H54 (cell line): ENCODE measurements at regions not wholly inside any gene's neighbourhood (a gene's known extent, or its start where the extent isn't known, plus 50 kb on each side); places are given as distances from the start of the nearest gene placed in this dataset.
"Not testable (repeated sequence)": the region's sequence is repeated elsewhere in the genome, so short reads cannot be mapped to it uniquely, and the experiment has no call there.

ENCODE experiments used
- DNase-seq: peaks from one replicate; pipeline ENCODE4 v3.0.0; 2011; ENCODE audit warnings: low spot score, mixed read lengths; ENCODE audit not compliant: insufficient read length
- FAIRE-seq: peaks from 3 replicates; lab custom pipeline; 2011; peaks lifted over from hg19 to GRCh38; lab: Jason Lieb, UNC
- POLR2A ChIP-seq: IDR thresholded peaks from 2 replicates; pipeline ENCODE4 v1.6.1; 2011; ENCODE audit warnings: low read depth, mild to moderate bottlenecking, low read length

DNA sequence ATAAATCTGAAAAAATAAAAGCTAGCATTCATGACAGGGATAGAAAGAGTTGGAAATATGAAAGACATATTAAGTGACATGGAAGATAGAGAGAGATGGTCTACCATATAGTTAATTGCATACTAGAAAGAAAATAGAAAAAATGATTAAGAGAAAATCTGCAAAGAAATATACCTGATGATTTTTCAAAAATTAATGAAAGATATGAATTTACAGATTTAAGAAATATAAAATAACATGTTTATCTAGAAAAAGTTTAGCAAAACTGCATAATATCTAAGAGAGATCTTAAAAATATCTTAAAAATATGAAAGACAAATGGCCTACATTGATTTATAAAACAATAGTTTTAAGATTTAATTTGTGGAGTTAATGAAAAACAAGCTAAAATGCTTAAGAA lies 219.1 kb upstream of the RPS23 start:
- DNase-seq: no peak
- FAIRE-seq: no peak
- TF ChIP-seq POLR2A: no peak

DNA sequence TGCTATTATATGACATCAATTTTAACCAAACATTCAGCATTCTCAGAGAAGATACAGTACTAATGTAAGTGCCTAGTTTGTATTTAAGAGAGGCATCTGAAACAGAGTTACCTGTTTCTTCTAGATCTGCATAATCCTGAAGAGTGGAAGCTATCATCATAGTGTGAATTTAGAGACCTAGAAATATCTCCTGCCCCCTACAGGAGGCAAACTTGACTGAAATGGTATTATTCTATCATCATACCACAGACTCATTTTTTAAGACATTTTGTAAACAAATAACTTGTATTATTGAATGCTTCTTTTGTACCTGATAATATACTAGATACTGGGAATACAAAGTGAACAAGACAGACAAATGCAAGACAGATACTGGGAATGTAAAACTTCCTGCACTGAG lies 216.8 kb upstream of the RPS23 start:
- DNase-seq: no peak
- no peak for TF ChIP-seq POLR2A
- FAIRE-seq: peak; percentile 61

DNA sequence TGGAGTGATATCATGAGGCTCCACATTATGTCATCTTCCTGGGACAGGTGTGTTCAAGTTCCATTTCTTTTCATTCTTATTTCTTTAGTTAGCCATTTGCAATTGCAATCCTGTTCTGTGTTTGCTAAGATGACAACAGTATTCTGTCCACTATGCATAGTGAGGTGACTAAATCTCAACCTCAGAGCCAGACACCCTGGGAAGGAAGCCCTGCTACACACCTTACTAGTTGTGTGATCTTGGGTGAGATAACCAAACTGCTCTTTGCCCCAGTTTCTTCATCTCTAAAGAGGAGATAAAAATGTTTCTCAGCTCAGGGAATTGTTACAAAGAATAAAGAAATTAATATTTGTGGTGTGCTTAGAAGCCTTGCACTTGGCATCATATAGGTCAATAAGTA lies 215.1 kb upstream of the RPS23 start:
- no peak for FAIRE-seq
- DNase-seq: no peak
- no peak for TF ChIP-seq POLR2A

DNA sequence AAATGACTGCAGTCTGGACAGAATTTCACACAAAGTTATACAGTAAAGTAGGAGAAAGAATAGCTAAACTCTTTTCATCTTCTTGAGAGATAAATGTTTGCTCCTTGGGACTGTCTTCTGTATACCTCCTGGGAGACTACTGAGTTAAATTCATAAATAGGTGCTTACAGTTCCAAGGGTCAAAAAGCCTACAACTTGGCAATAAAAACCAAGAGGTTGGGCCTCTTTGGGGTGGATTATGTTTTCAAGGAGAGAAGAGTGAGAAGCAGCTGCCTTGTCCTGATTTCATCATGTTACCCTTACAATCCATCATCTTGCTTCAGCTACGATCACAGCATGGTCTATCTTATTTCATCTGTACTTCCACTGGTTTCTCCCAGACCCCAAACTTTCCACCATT lies 213.2 kb upstream of the RPS23 start:
- DNase-seq: no peak
- FAIRE-seq: no peak
- TF ChIP-seq POLR2A: no peak

DNA sequence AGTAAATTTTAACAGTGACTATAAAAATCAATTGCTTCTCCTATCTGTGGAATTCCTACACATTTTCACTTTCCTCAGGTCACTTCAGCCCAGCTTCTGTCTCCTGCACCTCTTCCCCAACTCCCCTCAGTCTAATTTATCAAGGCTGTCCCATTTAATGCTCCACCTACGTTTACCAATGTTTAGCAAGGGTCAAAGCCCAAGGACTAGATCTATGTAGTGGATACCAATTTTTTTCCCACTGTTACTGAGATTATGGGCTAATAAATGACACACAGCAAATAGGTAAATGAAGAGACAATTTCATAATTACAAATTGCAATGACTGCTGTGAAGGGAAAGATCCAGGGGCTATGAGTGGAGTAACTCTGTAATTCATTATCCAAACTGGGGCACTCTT lies 211.5 kb upstream of the RPS23 start:
- DNase-seq (no peak), FAIRE-seq (no peak)
- no peak for TF ChIP-seq POLR2A

DNA sequence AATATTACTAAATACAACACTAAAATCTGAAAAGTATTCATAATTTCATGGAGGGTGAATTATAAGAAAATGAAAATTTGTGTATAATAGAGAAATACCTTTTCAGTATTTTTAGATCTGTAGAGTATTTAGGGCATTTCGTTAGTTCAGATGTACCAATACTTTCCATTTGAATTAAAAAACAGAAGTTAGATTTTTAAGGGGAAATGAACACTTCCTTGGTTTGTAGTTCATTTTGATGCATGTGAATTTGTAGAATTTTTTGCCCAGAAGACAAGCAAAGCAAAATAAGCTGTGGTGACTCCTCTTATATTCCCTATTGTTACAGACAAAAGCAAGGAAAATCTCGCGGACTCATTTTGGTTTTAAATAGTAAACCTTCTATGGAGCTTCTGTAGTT lies 209.0 kb upstream of the RPS23 start:
- no peak for TF ChIP-seq POLR2A
- FAIRE-seq (no peak), DNase-seq (no peak)

DNA sequence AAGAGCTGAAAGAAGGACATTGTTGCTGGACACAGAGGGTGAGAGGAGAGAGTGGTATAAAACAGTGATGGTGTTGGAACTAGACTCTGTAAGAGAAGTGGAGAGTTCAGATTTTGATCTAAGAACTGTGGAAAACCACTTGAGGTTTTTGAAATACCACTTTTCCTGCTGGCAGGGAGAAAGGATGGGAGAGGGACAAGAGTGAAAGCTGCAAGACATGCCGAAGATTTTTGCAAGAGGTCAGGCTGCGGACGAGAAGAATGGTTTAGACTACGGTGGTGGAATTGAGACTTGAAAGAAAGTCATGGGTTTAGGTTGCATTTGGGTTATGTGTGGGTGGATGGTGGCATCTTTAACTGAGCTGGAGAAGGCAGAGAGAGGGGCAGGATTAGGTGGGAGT lies 202.2 kb upstream of the RPS23 start:
- DNase-seq (no peak), FAIRE-seq (no peak)
- TF ChIP-seq POLR2A: no peak

DNA sequence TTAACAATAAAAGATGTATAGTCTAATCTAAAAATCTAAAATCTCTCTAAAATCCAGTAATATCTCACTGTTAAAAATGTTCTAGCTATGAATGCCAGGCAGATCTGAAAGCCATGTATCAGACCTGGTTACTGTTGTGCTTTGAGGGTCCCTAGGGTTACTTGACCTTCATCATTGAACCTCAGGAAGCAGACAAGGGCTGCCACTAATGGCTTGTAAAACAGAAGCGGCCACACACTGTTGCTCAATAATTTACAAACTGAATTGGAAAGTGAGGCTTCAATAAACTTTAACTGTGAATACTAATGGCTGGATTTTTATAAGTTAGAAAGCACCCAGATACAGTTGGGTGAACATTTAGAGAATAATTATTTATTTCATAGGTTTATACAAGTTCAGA lies 198.0 kb upstream of the RPS23 start:
- FAIRE-seq: no peak
- TF ChIP-seq POLR2A: no peak

DNA sequence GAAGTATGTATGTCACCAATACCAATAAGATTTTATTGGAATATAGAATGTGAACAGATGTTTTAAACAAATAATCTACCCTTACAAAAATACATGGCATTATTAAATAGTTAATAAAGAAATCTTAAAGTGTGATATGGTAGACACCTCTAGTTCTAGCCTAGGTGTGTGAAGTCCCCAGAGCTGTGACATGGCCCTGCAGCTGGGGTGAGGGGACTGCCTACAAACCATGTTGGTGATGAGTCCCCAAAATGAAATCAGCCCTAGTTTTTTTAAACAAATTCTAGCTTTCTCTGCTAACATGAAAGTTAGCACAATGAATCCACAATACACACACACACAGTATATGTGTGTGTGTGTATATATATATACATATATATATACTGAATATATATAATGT lies 195.1 kb upstream of the RPS23 start:
- FAIRE-seq (no peak), DNase-seq (no peak)
- no peak for TF ChIP-seq POLR2A

More for the DNA sequence above, 198.0 kb upstream of the RPS23 start:
- DNase-seq: no peak

DNA sequence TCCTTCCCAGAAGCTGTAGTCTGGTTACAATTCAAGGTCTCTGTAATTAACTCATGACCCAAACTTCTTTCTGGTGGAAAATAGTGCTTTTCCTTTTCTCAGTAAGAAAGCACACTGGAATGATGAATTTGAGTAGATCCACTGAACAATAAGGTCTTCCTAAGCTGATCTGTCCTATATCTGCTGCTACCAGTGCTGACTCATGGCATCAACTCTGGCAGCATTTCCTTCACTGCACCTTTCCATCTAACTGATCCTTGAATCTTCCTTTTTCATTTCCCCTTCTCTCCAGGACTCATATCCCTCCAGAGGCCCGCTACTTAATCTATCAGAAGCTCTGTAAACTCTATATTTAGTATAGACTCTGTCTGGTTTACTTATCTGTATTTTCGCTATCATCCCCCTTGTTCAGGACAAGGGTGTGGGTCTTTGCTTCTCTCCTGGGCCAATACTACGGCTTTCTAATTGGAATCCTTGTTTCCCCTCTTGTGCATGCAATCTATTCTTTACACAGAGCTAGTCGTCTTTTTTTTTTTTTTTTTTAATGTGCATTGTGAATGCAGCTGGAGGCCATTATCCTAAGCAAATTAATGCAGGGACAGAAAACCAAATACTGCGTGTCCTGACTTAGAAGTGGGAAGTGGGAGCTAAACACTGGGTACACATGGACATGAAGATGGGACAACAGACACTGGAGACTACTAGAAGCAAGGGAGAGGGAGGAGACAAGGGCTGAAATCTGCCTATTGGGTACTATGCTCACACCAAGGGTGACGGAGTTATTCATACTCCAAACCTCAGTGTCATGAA lies 192.2 kb upstream of the RPS23 start:
- DNase-seq: no peak
- FAIRE-seq: no peak
- TF ChIP-seq POLR2A: no peak

DNA sequence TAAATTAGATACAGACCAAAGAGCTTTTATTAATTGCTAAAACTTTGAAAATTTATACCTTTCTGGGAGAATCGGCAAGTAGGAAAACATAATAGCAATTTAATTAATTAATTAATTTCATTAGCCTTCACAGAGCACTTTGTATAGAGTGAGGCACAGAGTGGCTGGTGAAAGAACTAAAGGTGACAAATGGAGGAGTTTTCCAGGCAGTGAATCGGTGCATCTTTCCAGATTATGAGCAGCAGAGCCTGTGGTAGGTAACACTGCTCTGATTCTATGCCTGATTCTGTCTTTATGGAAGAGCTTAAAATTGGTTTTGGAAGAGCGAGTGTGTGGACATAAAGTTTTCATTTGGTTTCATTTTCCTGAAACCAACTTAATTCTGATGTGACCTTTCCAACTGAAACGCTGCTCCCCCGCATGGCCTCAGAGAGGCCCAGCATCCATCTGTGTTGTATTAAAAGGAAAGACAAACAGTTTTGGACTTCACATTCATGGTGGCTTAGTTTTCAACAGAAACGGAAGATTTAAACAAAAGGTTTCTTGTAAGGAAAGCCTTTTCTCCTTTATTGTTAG lies 188.9 kb upstream of the RPS23 start:
- TF ChIP-seq POLR2A: no peak
- DNase-seq: no peak
- FAIRE-seq: peak; percentile 20

DNA sequence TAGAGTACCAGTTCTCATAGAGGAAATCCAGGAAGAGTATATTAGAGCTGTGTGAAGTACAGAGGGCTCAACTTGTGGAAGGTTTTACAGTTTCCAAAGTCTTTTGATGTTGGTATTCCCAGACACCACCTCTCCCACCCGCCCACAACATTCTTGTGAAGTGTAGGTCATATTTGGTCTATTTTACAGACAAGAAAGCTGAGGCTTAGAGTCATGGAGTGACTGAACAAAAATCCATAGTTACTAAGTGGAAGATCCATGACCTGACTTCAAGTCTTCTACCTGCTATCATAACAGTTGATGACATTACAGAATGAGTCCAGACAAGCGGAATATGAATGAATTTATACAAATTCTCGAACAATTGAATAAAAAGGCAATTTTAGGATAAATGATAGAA lies 187.1 kb upstream of the RPS23 start:
- no peak for DNase-seq
- FAIRE-seq: no peak
- no peak for TF ChIP-seq POLR2A

DNA sequence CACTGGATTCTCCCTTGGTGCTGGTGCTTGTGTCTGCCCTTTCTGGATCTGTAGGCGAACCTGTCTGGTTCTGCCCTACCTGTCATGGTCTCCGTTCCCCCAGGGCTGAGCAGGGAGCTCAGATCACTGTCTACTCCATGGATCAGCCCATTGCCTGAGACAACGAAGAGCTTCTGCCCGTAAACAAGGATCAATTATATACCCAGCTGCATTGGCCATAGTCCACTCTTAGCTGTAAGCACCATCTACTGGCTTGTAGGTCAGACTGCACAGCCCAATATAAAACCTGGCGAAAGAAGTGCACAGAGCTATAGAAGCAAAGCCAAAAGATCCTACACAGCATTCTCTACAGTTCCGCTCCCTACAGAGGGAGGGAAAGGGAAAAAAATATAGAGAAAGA lies 181.5 kb upstream of the RPS23 start:
- FAIRE-seq (no peak), DNase-seq (no peak)
- TF ChIP-seq POLR2A: no peak

DNA sequence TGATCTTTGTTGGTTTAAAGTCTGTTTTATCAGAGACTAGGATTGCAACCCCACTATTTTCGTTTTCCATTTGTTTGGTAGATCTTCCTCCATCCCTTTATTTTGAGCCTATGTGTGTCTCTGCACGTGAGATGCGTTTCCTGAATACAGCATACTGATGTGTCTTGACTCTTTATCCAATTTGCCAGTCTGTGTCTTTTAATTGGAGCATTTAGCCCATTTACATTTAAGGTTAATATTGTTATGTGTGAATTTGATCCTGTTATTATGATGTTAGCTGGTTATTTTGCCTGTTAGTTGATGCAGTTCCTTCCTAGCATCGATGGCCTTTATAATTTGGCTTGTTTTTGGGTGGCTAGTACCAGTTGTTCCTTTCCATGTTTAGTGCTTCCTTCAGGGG lies 177.2 kb upstream of the RPS23 start:
- FAIRE-seq, DNase-seq: not testable (repeated sequence)

DNA sequence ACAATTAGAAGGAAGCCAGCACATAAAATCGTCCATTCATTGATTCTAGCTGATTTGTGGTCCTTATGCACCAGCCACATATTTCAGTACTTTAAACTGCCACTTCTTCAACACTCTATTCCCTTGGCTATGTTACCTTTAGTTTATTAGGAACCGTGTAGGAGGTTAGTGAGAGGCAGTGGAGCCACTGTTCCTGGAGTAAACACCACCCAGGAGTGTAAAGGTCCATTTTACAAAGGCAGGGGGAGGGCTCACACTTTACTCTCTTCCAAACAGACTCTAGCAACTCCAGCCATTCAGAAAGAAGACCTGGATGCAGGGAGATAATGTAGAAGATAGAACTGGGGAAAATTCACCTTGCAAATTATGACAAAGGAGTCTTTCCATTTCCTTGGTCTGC lies 170.2 kb upstream of the RPS23 start:
- DNase-seq: no peak
- no peak for FAIRE-seq
- TF ChIP-seq POLR2A: no peak
